ENCODE measurements at regions not wholly inside any gene's neighbourhood (a gene's known extent, or its start where the extent isn't known, plus 50 kb on each side); places are given as distances from the start of the nearest gene placed in this dataset.
A peak's percentile ranks its signal among the peaks of the same experiment; 100 is the strongest.

DNA sequence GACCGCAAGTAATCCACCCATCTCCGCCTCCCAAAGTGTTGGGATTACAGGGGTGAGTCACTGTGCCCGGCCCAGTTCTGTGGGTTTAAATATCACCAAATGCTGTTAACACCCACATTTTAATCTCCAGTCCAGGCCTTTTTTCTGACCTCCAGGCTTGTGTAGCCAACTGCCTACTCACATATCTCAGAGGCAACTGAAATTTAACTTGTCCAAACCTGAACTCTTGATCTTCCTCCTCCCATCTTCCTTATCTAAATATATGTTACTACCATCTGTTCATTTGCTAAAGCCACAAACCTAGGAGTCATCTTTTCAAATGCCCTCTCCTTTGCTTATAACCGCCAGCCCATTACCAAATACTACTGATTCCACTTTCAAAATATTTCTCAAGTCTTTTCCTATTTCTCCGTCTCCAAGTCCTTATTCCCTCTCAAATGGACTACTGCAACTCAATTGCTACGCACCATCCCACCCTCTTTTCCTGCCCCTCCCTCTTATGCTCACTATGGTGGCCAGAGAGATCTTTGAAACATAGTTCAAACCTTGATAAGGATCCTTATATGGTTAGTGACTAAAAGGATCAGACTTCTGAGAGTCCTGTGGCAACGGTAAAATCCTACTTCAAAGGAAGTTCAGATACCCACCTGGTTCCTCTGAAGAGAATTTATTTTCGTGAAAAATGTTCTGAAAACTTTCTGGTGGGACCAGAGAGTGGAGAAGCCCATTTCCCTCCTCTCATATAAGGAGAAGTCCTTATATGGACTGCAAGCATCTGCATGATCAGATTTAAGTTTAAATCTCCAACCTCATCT, 78.5 kb upstream of the CDC42BPA start (continued):
- TF ChIP-seq FOXA3 (CRISPR knock-in tag; conservative IDR thresholded peaks at IDR 0.05 in 1 of 2, IDR thresholded peaks at IDR 0.05 in 1 of 2), result no peak; a peak in 1 of 4 replicates
- TF ChIP-seq, protein P1, sequence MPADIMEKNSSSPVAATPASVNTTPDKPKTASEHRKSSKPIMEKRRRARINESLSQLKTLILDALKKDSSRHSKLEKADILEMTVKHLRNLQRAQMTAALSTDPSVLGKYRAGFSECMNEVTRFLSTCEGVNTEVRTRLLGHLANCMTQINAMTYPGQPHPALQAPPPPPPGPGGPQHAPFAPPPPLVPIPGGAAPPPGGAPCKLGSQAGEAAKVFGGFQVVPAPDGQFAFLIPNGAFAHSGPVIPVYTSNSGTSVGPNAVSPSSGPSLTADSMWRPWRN (IDR thresholded peaks at IDR 0.05; ENCODE audit: low read depth), result peak; percentile 96
- TF ChIP-seq, protein P2, sequence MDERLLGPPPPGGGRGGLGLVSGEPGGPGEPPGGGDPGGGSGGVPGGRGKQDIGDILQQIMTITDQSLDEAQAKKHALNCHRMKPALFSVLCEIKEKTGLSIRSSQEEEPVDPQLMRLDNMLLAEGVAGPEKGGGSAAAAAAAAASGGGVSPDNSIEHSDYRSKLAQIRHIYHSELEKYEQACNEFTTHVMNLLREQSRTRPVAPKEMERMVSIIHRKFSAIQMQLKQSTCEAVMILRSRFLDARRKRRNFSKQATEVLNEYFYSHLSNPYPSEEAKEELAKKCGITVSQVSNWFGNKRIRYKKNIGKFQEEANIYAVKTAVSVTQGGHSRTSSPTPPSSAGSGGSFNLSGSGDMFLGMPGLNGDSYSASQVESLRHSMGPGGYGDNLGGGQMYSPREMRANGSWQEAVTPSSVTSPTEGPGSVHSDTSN (CRISPR knock-in tag; IDR thresholded peaks at IDR 0.05; ENCODE audit: low read depth), result no peak
- TF ChIP-seq, protein P2 (tag; conservative IDR thresholded peaks at IDR 0.05; ENCODE audit: low read depth), result peak; percentile 59
- TF ChIP-seq ZFP30 (CRISPR knock-in tag; IDR thresholded peaks at IDR 0.05; ENCODE audit: borderline replicate concordance), result no peak
- TF ChIP-seq RB1 (IDR thresholded peaks at IDR 0.05; ENCODE audit: low read depth), result 0 out of 2 replicates have a peak, but pooled peaks have one; percentile 17
- TF ChIP-seq, protein P3, sequence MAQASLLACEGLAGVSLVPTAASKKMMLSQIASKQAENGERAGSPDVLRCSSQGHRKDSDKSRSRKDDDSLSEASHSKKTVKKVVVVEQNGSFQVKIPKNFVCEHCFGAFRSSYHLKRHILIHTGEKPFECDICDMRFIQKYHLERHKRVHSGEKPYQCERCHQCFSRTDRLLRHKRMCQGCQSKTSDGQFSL (CRISPR knock-in tag; IDR thresholded peaks at IDR 0.05), result no peak
- TF ChIP-seq, protein P3 (tag; IDR thresholded peaks at IDR 0.05), result no peak
- TF ChIP-seq FOXJ2 (tag; IDR thresholded peaks at IDR 0.05), result no peak; the same call in 1 of the 2 replicates
- peak; percentile 76 for TF ChIP-seq CREM (IDR thresholded peaks at IDR 0.05; ENCODE audit: low read depth)
- no peak for TF ChIP-seq KLF10 (CRISPR knock-in tag; IDR thresholded peaks at IDR 0.05)
- TF ChIP-seq ZKSCAN8 (CRISPR knock-in tag; IDR thresholded peaks at IDR 0.05), result peak; percentile 90
- no peak for TF ChIP-seq SPI1 (IDR thresholded peaks at IDR 0.05; ENCODE audit: borderline replicate concordance, low read depth, low read length)
- peak; percentile 27; the same call in 1 of the 2 replicates for TF ChIP-seq RBFOX2 (IDR thresholded peaks at IDR 0.05; ENCODE audit: low read depth, low read length)
- TF ChIP-seq CHD2 (IDR thresholded peaks at IDR 0.05; ENCODE audit: low read depth, low read length), result 0 out of 2 replicates have a peak, but pooled peaks have one; percentile 21
- no peak for TF ChIP-seq NR4A1 (CRISPR knock-in tag; IDR thresholded peaks at IDR 0.05)
- TF ChIP-seq NR4A1 (tag; IDR thresholded peaks at IDR 0.05), result no peak; the same call in 1 of the 2 replicates
- TF ChIP-seq ZKSCAN1 (IDR thresholded peaks at IDR 0.05; ENCODE audit: low read depth, low read length), result peak; percentile 87
- peak; percentile 91 for TF ChIP-seq SOX6 (IDR thresholded peaks at IDR 0.05)
- TF ChIP-seq ESRRA (IDR thresholded peaks at IDR 0.05; ENCODE audit: borderline replicate concordance, low read depth), result peak; percentile 93; the same call in 1 of the 2 replicates
- TF ChIP-seq, protein P4, sequence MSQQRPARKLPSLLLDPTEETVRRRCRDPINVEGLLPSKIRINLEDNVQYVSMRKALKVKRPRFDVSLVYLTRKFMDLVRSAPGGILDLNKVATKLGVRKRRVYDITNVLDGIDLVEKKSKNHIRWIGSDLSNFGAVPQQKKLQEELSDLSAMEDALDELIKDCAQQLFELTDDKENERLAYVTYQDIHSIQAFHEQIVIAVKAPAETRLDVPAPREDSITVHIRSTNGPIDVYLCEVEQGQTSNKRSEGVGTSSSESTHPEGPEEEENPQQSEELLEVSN (IDR thresholded peaks at IDR 0.05; ENCODE audit: borderline replicate concordance in 1 of 2, extremely low read depth in 1 of 2, insufficient read depth in 1 of 2, insufficient read length in 1 of 2, low read depth in 1 of 2, low read length in 1 of 2, poor library complexity in 1 of 2, severe bottlenecking in 1 of 2), result no peak
- TF ChIP-seq, protein P5, sequence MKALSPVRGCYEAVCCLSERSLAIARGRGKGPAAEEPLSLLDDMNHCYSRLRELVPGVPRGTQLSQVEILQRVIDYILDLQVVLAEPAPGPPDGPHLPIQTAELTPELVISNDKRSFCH (CRISPR knock-in tag; IDR thresholded peaks at IDR 0.05), result no peak
- TF ChIP-seq, protein P5 (tag; IDR thresholded peaks at IDR 0.05), result peak; percentile 85; the same call in 1 of the 2 replicates
